Immature natural killer cell (primary cell): ENCODE measurements at regions not wholly inside any gene's neighbourhood (a gene's known extent, or its start where the extent isn't known, plus 50 kb on each side); places are given as distances from the start of the nearest gene placed in this dataset.
"Not testable (repeated sequence)": the region's sequence is repeated elsewhere in the genome, so short reads cannot be mapped to it uniquely, and the experiment has no call there.

Experiments used
- DNase-seq, 3 donors: peaks; one replicate each; pipeline ENCODE4 v3.0.0; 2022; ENCODE audit warnings: mixed read lengths in 1 of 3
- H3K27ac Mint-ChIP-seq, 6 donors: one replicate each; pipeline ENCODE4 v1.8.0; 2020; ENCODE audit warnings: mixed read lengths in 6 of 6, mild to moderate bottlenecking in 5 of 6, inconsistent platforms in 4 of 6, moderate library complexity in 3 of 6
- H3K27me3 Mint-ChIP-seq, 3 donors: one replicate each; pipeline ENCODE4 v1.8.0; 2020 to 2021; ENCODE audit warnings: low read depth in 3 of 3, mild to moderate bottlenecking in 3 of 3, mixed read lengths in 3 of 3, moderate library complexity in 3 of 3, inconsistent platforms in 1 of 3
- H3K36me3 Mint-ChIP-seq, 3 donors: one replicate each; pipeline ENCODE4 v1.8.0; 2020; ENCODE audit warnings: mixed read lengths in 3 of 3, inconsistent platforms in 2 of 3, mild to moderate bottlenecking in 2 of 3
- H3K4me1 Mint-ChIP-seq, 2 donors: one replicate each; pipeline ENCODE4 v1.8.0; 2020; ENCODE audit warnings: inconsistent platforms in 2 of 2, mild to moderate bottlenecking in 2 of 2, mixed read lengths in 2 of 2, moderate library complexity in 1 of 2
- H3K4me3 Mint-ChIP-seq, 5 donors: one replicate each; pipeline ENCODE4 v1.8.0; 2020; ENCODE audit warnings: mild to moderate bottlenecking in 5 of 5, mixed read lengths in 5 of 5, inconsistent platforms in 3 of 5, moderate library complexity in 3 of 5
- H3K9me3 Mint-ChIP-seq, 6 donors: one replicate each; pipeline ENCODE4 v1.8.0; 2020; ENCODE audit warnings: mild to moderate bottlenecking in 6 of 6, mixed read lengths in 6 of 6, inconsistent platforms in 4 of 6, moderate library complexity in 3 of 6

DNA sequence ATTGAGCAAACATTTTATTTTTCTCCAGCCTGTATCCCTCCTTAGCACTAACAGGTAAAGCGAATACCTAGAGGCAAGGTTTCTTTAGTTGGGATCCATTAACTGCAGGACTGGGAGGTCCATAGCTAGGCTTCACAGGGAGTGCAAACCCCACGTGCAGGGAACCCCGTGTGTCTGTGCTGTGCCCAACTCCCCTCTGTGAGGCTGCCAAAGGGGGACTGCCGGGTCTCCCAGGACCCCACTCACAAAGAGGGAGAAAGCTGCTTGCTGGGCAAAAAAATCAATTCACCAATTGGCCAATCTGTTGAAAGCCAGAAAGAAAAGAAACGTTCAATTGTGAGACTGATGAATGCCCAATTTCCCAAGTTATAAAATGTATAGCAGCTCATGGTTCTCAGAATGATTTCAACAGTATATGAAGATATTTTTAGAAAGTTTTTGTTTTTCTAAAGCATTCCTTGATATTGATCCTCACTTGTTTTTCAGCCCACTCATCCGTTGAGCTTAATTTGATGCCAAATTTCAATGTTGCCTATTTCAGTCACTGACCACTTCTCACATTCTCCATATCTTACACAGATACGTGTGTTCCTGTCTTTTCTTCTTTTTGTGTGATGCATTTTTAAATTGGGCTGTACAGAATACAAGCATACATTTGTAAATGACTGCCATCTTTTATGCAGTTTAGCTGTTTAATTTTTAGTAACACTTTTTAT lies 202.7 kb upstream of the PRSS58 start:
- Mint-ChIP-seq H3K4me1 (peaks cover 0 to 1% of the 10 kb centered on the region in 2 donors), H3K9me3 (no peaks in the 10 kb centered on the region), H3K4me3 (no peak overlapping the region), H3K27me3 (peaks cover 0 to 3% (median 2%) of the 10 kb centered on the region in 3 donors), H3K27ac (no peak overlapping the region), H3K36me3 (peaks cover 0 to 2% (median 2%) of the 10 kb centered on the region in 3 donors)
- DNase-seq, result no peak

DNA sequence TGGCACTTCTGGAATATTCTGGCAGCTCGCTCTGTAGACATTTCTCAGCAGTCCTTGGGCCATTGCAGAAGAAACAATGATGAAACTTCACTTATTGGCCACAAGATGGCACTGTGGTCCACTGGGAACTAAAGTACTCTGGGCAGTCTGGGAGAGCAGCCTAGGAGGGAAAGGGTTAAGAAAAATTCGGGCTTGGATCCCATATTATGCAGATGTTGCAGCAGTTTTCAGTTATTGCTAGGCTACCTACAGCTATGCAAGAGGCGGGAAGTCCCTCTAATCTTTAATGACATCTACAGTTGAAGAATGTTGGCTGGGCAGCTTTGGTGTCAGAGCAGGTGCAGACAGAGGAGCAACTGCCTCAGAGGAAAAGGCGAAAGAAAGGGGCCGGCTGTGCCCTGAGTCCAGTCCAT lies 201.7 kb upstream of the PRSS58 start:
- Mint-ChIP-seq H3K27me3 (peaks cover 0 to 2% (median 2%) of the 10 kb centered on the region in 3 donors), H3K36me3 (no peaks in the 10 kb centered on the region), H3K4me1 (peaks cover 0 to 1% of the 10 kb centered on the region in 2 donors), H3K9me3 (no peaks in the 10 kb centered on the region), H3K27ac (no peak overlapping the region), H3K4me3 (no peak overlapping the region)
- DNase-seq, result peak in 1 of 3 donors; percentile 10

DNA sequence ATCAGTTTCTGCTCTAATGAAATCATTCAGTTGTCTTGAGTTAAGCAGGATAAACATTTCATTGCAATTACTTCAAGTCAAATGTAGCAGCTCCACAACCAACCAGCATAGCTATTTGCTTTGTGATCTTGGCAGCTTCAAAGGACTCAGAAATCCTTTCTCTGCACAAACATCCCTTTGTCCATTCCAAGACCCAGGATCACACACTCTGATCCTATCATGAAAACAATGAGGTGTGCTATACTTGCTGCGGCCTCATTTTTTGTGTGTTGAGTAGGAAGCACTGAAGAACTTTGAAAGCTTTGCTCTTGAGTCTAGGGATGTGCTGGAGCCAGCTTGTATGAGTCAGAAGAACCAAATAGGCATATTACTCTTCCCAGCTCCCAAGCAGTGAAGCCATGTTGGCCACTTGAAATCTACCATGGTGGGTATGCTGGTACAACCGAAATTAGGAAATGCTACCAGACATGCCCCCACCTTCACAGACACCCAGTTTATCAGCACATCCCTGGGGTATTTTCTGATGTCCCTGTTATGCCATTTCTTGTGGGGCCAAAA lies 199.4 kb upstream of the PRSS58 start:
- DNase-seq, result no peak
- H3K4me3 Mint-ChIP-seq, result no peak overlapping the region
- no peaks in the 10 kb centered on the region for H3K36me3 Mint-ChIP-seq
- no peaks in the 10 kb centered on the region for H3K4me1 Mint-ChIP-seq
- H3K27me3 Mint-ChIP-seq, result peaks cover 0 to 4% (median 2%) of the 10 kb centered on the region in 3 donors
- no peaks in the 10 kb centered on the region for H3K9me3 Mint-ChIP-seq
- no peak overlapping the region for H3K27ac Mint-ChIP-seq

DNA sequence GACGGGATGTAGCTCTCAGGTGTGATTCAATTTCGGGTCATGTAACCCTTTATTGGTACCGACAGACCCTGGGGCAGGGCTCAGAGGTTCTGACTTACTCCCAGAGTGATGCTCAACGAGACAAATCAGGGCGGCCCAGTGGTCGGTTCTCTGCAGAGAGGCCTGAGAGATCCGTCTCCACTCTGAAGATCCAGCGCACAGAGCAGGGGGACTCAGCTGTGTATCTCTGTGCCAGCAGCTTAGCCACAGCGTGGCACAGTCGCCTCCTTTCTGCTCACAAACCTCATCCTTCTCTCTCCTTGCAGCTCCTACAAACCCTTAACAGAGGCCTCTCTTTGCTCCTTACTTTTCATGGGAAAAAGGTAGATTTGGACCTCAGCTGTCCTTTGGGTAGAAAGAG lies 197.5 kb upstream of the PRSS58 start:
- Mint-ChIP-seq H3K4me3 (no peak overlapping the region), H3K4me1 (no peaks in the 10 kb centered on the region), H3K36me3 (no peaks in the 10 kb centered on the region), H3K27me3 (peaks cover 0 to 4% (median 4%) of the 10 kb centered on the region in 3 donors), H3K9me3 (no peaks in the 10 kb centered on the region), H3K27ac (no peak overlapping the region)
- DNase-seq, result no peak

DNA sequence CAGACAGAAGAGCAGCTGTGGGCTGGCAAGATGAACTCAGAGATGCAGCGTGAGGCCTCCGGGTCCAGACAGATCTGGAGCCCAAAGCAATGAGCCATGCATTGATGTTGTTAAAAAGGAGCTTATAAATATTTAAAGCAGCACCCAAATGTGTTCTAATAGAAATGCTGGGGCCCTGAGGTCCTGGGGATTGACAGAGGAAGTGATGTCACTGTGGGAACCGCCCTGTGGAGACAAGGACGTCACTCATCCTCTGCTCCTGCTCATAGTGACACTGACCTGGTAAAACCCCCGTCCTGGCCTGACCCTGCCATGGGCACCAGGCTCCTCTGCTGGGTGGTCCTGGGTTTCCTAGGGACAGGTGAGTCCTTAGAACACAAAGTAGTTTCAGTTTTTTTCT lies 197.0 kb upstream of the PRSS58 start:
- no peak overlapping the region for H3K4me3 Mint-ChIP-seq
- H3K9me3 Mint-ChIP-seq, result no peaks in the 10 kb centered on the region
- no peak overlapping the region for H3K27ac Mint-ChIP-seq
- no peak for DNase-seq
- H3K4me1 Mint-ChIP-seq, result no peaks in the 10 kb centered on the region
- H3K36me3 Mint-ChIP-seq, result no peaks in the 10 kb centered on the region
- peaks cover 0 to 4% (median 4%) of the 10 kb centered on the region in 3 donors for H3K27me3 Mint-ChIP-seq

DNA sequence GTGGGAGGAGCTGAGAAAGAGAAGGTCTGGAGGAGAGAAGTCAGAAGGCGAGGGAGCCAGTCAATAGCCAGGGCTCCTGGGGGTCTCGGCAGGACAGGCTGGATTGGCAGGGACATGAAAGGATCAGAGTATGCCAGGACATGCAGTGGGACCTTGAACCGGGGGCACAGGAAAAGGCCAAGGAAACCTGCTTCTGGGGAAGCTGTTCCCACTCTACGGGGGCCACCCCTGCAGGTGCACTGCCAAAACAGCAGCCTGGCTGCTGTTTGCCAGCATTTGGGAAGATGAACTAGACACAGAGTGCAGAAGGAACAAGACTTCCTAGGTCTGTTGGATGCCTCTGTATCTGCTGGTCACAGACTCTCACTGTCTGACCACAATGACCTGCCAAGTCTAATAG lies 194.9 kb upstream of the PRSS58 start:
- Mint-ChIP-seq H3K9me3 (peaks cover 0 to 2% (median 0%) of the 10 kb centered on the region in 6 donors), H3K4me3 (no peak overlapping the region)

DNA sequence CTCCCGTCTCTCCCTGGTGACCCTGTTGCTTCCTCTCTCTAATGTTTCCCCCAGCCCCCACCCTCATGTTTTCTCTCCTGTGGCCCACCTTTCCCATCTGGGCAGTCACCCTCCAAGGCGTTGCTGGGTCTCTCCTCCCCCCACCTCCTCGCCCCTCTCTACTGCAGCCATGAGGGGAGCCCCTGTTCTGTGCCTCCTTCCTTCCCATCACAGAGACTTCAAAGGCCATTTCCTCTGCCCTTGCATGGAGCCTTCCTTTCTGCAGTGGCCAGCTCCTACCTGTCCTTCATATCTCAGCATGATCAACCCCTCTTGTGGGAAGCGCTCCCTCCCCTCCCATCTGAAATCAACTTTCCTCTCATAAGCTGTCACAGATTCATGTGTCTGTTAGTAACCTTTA lies 194.0 kb upstream of the PRSS58 start:
- Mint-ChIP-seq H3K9me3 (peaks cover 0 to 2% (median 0%) of the 10 kb centered on the region in 6 donors), H3K4me1 (no peaks in the 10 kb centered on the region), H3K27ac (no peak overlapping the region), H3K36me3 (no peaks in the 10 kb centered on the region), H3K27me3 (peaks cover 0 to 6% (median 2%) of the 10 kb centered on the region in 3 donors), H3K4me3 (no peak overlapping the region)
- no peak for DNase-seq

More for the DNA sequence above, 194.9 kb upstream of the PRSS58 start:
- Mint-ChIP-seq H3K27ac (no peak overlapping the region), H3K4me1 (no peaks in the 10 kb centered on the region), H3K36me3 (no peaks in the 10 kb centered on the region), H3K27me3 (peaks cover 0 to 7% (median 2%) of the 10 kb centered on the region in 3 donors)
- no peak for DNase-seq

DNA sequence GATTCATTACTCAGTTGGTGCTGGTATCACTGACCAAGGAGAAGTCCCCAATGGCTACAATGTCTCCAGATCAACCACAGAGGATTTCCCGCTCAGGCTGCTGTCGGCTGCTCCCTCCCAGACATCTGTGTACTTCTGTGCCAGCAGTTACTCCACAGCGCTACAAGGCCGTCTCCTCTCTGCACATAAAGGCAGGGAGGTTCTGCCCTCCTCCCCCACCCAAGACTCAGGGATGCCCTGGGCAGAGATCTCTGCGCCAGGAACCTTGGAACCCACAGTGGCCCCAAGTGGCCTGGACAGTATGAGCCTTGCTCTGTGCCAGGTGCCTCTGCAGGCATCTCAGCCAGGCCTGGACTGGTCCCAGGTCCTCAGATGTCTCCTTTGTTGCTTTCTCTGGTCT lies 193.4 kb upstream of the PRSS58 start:
- Mint-ChIP-seq H3K27ac (no peak overlapping the region), H3K36me3 (no peaks in the 10 kb centered on the region), H3K9me3 (peaks cover 0 to 2% (median 0%) of the 10 kb centered on the region in 6 donors), H3K27me3 (peaks cover 0 to 6% (median 2%) of the 10 kb centered on the region in 3 donors), H3K4me1 (no peaks in the 10 kb centered on the region), H3K4me3 (no peak overlapping the region)
- DNase-seq, result no peak

DNA sequence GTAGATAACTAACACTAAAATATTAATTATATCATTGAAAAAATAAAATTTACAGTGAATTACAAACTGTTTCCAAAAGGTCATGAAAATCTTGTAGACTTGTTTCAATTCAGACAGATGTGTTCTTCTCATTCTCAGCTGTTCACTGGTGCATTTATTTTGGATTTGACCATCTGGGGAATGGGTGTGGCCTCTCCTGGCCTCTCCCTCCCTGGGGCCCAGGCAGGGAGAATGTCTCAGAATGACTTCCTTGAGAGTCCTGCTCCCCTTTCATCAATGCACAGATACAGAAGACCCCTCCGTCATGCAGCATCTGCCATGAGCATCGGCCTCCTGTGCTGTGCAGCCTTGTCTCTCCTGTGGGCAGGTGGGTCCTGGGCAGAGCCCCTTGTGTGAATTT lies 192.8 kb upstream of the PRSS58 start:
- no peak overlapping the region for H3K4me3 Mint-ChIP-seq
- H3K27ac Mint-ChIP-seq, result no peak overlapping the region
- DNase-seq, result no peak
- no peaks in the 10 kb centered on the region for H3K36me3 Mint-ChIP-seq
- H3K9me3 Mint-ChIP-seq, result peaks cover 0 to 2% (median 0%) of the 10 kb centered on the region in 6 donors
- H3K4me1 Mint-ChIP-seq, result no peaks in the 10 kb centered on the region
- H3K27me3 Mint-ChIP-seq, result peaks cover 0 to 6% (median 2%) of the 10 kb centered on the region in 3 donors

DNA sequence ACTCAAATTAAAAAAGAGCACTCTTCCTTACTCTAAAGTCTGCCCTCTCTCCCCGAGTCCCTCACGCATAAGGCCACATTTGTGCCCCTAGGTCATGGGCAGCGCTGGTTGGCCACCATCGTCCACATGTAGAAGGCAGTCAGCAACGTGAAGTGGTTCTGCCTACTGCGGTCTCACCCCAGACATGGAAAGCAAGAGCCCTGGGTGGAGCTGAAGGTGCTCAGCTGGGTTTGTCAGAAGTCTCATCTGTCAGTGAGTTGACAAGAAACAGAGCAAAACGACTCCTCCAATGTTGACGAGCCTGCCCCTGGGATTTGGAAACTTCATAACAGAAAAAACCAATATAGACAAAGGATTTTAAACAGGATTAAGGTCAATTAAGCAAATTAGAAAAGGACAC lies 192.3 kb upstream of the PRSS58 start:
- DNase-seq, result no peak

DNA sequence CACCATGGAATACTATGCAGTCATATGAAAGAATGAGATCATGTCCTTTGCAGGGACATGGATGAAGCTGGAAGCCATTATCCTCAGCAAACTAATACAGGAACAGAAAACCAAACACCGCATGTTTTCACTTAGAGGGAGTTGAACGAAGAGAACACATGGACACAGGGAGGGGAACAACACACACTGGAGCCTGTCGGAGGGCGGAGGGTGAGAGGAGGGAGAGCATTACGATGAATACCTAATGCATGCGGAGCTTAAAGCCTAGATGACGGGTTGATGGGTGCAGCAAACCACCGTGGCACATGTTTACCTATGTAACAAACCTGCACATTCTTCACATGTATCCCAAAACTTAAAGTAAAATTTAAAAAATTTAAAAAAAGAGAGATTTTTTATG lies 191.0 kb upstream of the PRSS58 start:
- not testable (repeated sequence) for H3K4me3 Mint-ChIP-seq, H3K27me3 Mint-ChIP-seq, H3K9me3 Mint-ChIP-seq, H3K4me1 Mint-ChIP-seq, H3K27ac Mint-ChIP-seq, H3K36me3 Mint-ChIP-seq, DNase-seq

More for the DNA sequence above, 192.3 kb upstream of the PRSS58 start:
- no peaks in the 10 kb centered on the region for H3K36me3 Mint-ChIP-seq
- no peak overlapping the region for H3K27ac Mint-ChIP-seq
- H3K4me3 Mint-ChIP-seq, result no peak overlapping the region
- peaks cover 0 to 6% (median 2%) of the 10 kb centered on the region in 3 donors for H3K27me3 Mint-ChIP-seq
- H3K4me1 Mint-ChIP-seq, result no peaks in the 10 kb centered on the region
- H3K9me3 Mint-ChIP-seq, result peaks cover 0 to 2% (median 0%) of the 10 kb centered on the region in 6 donors

DNA sequence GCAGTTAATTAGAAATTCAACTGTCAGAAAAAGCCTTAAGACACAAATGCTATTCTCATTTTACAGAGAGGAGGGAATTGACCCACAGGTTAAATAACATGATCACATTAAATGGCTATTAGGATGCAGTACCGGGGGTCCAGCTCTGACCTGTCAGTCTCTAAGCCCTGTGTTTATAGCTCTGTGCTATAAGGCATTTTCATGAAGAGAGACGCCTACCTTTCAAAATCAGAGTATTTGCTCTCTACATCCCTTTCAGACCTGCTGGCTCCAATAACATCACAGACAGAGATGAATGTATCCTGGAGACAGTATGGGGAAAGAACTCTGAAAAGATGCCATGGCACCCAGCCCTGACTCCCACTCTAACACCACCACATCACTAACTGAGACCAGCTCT lies 189.9 kb upstream of the PRSS58 start:
- H3K27ac Mint-ChIP-seq, result no peak overlapping the region

DNA sequence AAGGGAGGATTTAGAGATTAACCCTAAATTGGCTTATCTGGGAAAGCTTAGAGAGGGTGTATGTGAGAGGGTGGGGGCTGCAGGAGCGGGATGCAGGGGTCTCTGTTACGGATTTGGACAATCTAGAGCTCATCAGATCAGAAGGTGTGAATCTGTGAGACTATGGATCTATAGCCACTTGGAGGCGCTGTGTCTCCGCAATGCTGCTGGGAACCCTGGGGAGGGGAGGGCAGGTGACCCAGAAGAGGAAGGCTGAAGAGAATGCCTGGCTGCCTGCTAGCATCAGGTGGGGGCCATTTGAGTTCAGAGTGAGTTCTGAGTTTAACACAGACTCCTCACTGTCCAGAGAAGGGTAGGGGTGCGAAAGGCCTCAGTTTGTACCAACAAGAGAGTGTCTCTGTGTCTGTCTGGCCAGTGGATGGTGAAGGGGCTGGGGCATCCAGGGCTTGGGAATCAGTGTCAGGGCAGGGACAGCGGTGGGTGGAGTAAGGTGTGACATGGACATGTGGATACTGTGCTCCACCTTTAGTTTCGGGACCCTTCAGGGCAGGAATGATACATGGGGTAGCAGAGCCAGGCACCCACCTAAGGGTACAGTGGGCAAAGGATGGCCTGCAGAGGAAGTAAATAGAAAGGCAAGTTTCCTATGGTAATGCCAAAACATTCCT lies 187.3 kb upstream of the PRSS58 start:
- peaks cover 3 to 7% of the 10 kb centered on the region in 2 donors for H3K4me1 Mint-ChIP-seq
- DNase-seq, result no peak
- H3K27ac Mint-ChIP-seq, result no peak overlapping the region
- no peak overlapping the region for H3K4me3 Mint-ChIP-seq
- H3K27me3 Mint-ChIP-seq, result peaks cover 0 to 9% (median 3%) of the 10 kb centered on the region in 3 donors
- H3K9me3 Mint-ChIP-seq, result peaks cover 0 to 2% (median 0%) of the 10 kb centered on the region in 6 donors
- no peaks in the 10 kb centered on the region for H3K36me3 Mint-ChIP-seq

More for the DNA sequence above, 189.9 kb upstream of the PRSS58 start:
- DNase-seq, result no peak
- Mint-ChIP-seq H3K36me3 (no peaks in the 10 kb centered on the region), H3K27me3 (peaks cover 0 to 7% (median 4%) of the 10 kb centered on the region in 3 donors), H3K9me3 (peaks cover 0 to 2% (median 0%) of the 10 kb centered on the region in 6 donors), H3K4me3 (no peak overlapping the region), H3K4me1 (no peaks in the 10 kb centered on the region)
